SW480 (cell line): ENCODE measurements at regions not wholly inside any gene's neighbourhood (a gene's known extent, or its start where the extent isn't known, plus 50 kb on each side); places are given as distances from the start of the nearest gene placed in this dataset.

Experiments
- DNase-seq: peaks from one replicate; pipeline ENCODE4 v3.0.0-alpha.2; 2016; ENCODE audit warnings: low spot score

DNA sequence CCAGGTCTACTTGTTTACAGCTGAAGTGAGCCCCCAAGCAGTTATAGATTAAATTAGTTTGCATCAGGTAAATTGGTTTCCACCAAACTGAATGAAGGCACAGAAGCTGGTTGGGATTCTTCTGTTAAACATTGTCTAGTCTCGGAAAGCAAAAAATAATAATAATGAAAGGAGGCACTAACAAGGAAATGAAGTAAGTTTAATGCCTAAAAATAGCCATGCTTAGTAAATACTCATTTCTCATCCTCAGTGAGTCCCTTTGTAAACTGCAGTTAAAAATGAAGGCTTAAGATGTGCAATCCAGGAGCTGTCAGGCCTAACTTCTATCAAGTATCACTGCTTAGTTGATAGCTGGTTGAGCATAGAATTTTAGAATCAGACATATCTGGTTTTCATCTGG is 113.5 kb downstream of the BTG1 start:
- no peak for DNase-seq

DNA sequence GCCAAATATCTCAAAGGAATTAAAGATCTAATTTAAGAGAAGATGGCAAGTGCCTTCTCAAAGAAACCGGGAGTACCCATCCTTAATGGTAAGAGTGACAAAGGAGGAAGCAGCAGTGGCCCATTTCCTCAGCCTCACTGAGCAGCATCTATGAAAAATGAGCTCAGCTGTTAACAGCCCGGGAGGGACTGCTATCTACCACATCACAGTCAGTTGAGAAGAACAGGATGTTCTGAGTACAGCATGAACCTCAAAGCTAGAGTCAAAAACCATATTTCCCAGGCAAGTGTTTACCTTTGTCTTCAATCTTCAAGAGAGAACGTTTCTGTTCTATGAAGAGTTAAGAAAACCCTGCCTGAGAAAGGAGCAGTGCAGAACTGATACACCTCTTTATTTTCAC is 115.0 kb downstream of the BTG1 start:
- no peak for DNase-seq

DNA sequence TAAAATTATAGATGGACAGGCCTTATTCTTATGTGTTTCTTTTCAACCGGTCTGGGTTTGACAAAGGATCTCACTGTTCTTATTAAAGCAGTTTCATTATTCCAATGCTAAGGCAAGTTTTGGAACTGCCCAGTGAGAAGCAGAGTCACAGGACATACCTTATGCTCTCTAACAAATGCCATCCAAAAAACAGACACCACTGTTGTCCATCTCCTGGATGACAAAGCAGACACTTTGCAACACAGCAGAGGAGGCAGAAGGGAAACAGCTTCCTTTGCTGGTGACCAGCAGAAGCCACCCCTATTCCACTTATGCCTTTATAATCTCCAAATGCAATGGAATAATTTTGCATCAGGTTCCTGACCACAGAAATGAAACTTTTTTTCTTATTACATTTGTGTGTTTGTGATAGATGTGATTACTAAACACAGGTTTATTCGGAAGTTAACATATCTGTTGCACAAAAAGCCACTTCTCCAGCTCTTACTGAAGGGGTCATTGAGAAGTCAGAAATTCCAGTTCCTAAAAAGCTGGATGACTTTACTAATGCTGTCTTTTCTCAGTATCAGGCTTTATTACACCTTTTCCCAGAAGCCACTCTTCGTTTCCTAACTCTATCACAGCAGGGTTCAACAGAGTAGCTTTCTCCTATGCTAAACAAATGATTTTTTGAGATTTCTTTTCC is 115.6 kb downstream of the BTG1 start:
- DNase-seq: no peak

DNA sequence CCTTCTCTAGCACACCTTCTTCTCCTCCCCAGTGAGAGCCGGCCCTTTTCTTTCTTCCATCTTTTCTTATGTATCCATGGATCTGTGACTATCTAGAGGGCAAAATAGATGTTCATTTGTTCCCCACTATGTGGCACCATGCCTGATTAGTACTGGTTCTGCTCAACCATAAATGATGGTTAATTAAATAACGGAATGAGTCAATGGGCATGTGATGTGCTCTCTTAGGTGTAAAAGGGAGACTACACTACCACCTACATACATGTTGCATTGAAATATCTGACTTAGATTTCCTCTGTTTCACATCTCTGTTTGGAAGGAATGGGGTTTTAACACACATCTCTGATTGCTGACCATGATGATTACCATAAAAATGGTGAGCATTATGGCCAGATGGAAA is 116.5 kb downstream of the BTG1 start:
- DNase-seq: no peak

DNA sequence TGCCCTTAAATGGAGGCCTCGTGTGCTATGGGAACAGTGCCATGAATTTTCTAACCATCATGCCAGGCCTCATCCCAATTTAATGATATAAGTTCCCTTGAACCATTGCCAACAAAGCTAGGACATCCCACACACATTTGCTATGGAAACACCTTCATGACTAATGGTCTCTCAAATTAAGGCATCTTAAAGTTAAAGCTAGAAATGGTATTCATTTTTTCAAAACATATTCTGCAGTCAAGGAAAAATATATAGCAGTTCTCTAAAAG is 117.3 kb downstream of the BTG1 start:
- no peak for DNase-seq

DNA sequence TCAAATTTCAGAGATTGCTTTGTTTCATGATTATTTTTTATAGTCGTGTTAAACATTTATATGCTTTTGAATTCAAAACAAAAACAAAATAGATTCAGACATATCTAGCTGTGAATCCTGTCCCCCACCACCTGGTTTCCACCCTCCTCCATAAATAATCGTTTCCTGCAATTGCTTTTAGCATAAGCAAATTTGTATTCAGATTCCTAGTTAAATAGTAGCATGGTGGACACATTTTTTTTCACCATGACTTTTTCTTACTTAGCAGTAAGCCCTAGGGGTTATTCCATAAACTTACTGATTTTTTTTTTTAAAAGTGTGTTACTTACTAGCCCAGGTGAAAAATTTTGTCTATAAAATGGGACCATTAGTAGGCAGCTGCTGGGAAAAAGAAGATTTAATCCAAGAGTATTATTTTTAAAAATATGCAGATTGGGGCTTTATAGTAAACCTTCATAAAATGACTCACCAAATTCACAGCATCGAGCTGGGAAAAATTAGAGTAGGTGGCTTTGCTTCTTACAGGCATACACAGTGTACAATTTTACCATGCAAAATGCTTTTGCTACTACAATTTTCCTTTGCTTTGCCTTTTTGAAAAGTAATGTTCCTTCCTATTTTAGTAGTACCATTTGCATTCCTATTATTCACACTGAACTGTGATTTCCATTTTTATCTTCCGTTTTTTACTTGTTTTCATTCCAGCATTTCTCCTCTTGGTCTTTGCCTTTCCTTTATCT is 117.8 kb downstream of the BTG1 start:
- DNase-seq: no peak

DNA sequence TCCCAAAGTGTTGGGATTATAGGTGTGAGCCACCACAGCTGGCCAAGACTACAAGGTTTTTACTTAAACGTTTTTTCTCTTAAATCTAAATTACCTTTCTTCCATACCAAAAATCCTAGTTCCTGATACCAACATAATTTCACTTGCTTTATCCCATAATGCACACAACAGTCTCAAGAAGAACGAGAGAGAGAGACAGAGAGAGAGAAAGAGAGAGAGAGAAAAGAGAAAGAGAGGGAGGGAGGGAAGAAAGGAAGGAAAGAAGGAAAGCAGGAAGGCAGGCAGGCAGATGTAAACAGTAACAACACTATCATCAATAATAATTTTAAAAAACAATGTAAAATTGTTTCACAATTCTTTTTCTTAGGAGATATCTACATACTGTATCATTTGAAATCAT is 118.4 kb downstream of the BTG1 start:
- no peak for DNase-seq

DNA sequence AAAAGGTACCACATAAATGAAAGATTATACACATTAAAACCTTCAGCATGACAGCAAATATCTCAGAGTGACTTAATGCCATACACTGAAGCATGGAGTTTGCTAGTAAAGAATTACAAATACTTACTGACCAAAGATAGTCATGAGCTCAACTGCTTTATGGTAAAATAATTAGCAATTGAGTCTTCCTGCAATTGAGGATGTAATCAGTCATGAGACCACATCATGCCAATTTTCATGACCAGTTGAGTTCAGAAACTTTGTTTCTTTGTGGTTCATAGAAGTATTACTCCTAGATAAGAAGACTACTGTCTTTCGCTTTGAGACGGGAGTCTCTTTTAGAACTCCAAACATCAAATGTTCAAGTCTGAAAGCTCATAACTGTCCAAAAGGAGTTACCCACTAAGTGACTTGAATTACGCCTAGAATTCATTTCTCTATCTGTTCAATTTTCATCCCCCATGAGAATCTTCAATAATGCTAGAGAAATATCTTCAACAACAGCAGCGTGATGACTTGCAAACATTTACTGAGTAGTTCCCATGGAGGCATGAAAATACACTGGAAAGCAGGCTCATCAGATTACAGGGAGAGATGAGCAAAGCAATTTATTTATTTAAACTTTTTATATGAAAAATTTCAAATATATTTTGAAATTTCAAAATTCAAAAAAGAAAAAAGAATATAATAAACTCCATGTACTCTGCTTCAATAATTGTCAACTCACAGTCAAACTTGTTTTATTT is 120.0 kb downstream of the BTG1 start:
- DNase-seq: no peak

DNA sequence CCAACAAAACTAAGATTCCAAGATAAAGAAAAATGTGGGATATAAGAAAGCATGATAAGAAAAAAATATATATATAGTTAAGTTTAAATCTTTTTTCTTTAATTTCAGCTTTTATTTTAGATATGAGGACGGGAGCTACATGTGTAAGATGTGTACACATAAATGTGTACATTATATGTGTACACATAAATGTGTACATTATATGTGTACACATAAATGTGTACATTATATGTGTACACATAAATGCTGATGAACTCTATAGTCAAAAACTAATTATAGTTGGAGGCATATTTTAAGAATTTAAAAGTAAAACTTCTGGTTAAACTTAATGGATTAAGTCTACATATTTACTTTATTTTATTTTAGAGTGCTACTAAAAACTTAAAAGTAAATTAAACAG is 123.6 kb downstream of the BTG1 start:
- no peak for DNase-seq

DNA sequence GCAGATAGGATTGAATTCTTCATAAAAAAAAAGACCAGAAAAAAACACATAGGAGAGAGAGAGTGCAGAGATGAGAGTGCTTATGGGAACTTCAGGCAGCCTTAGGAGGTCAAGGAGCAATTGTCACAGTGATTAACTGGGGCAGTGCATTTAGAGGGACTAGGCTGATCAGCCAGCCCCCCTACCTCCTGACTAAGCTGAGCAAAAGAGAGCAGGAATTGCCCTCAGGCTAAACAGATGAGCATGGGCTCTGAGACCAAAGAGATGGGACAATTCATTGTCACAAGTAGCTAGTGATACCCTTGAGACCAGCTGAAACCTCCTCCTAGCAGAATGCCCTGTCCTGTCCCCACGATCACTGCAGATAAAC is 124.0 kb downstream of the BTG1 start:
- no peak for DNase-seq

DNA sequence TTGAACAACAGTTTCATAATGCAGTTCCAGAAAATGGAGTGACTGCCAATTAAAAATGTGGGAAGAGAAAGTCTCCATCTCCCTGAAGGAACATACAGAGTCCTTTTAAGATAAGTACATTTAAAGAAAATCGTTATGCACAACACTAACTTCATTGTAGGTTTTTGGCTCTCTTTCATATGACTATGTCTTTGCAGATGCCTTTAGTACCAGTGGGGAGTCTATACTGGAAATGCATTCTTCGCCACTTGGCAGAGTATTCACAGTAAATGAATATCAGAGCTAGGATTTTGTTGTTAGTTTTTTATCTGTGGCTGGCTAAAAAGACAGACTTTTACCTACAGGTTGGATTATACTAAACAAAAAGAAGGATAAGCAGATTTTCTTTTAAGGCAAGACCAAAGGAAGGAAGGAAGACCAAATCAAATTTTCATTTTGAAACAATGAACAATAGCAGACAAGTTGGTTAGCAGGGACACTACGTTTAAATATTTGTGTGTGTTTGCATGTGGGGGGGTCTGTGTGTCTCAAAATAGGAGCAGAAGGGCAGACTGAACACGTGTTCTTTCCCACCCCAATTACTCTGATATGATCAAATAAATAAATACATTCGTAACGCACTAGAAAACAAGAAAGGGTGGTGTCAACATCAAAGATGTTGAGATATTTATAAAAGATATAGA is 124.5 kb downstream of the BTG1 start:
- DNase-seq: no peak

DNA sequence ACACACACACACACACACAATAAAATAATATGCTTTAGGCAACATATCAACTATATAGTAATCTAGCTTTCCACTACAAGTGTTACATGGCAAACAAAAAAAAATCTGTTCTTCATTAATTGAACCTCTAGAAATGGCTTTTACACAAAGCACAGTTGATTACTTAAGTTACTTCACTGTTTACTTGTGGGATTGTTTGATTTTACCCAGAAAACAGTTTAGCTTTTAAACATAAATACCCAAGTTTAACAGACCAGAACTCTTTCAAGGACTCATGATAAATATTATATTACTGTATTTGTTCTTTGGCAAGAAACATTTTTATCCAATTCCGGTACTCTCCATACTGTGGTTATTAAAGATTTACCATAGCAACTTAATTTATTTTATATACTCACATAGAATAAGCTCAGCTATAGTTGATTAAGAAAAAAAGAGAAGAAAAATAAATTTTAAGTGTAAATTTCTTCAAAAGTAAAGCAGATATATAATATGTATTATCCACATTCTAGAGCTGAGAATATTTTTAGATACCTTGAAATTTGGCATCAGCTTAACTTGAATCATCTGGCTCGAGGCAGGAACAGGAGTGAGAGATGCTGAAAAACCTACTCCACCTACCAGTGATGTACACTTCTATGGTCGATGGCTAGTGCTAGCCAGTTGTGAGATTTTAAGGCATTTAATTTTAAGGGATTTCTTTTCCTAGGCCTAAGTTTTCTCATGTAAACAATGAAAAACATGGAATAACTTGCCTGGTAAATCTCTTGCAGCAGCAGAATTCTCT is 126.0 kb downstream of the BTG1 start:
- no peak for DNase-seq

DNA sequence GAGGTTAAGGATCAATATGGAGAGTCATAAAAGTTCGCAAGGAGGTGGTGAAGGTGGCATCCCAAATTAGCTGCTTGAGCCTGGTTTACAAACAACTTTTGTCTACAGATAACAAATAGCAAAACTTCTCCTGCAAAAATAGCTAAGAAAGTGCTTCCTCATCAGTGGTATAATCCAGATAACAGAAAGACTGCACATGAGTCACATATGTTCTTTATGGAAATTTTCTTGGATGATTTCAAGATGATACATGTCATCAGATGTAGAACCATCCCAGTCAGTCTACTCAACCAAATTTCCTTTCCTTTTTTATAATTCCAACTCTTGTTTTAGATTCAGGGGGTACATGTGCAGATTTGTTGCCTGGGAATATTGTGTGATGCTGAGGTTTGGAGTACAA is 133.0 kb downstream of the BTG1 start:
- DNase-seq: no peak

DNA sequence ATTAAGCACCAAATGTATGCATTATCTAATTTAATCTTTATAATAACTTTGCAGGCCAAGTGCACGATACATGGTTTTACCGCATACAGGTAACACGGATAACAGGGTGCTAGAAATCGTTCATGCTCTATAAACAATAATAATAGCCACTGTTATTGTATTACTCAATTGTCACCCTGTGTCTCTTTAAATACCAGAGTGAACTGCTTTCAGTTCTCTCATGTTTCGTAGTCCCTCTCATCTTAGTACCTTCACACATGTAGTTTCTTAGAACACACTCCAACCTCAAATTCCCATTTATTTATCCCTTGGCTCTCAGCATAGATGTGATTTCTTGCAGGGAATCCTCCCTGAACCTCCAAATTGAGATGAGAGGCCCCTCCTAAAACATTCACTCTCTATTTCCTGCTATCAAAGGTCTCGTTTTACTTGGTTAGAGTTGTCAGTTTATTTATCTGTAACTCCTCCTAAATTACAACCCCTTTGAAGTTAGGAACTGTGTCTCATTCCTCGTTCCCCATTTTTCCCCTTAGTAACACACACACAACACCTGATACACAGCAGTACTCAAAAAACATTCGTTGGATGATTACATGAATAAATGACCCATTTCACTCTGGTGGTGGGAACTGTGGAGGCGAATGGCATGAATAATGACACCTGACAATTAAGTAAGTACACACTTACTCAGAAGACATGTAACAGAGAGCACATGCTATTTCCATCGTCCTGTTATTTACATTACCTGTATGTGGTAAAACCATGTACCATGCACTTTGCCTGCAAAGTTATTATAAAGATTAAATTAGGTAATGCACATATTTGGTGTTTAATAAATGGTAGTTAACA is 134.6 kb downstream of the BTG1 start:
- DNase-seq: no peak

DNA sequence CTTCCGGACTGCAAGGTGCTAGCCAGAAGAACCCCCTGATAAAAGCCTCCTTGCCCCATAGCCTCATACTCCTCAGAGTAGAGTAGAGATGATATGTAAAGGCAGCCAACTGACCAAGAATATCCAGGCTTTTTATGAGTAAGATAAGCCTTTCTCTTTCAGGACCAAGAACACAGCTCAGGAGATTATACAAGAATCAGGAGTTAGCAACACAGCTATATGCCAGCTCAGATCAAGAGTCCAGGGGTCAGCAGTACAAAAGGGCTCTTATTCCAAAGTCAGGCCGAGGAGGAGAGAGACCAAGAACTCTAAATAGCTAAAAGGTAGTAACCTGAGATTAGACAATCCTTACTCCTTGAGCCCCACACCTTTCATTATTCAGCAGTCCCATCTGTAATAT is 135.3 kb downstream of the BTG1 start:
- no peak for DNase-seq

DNA sequence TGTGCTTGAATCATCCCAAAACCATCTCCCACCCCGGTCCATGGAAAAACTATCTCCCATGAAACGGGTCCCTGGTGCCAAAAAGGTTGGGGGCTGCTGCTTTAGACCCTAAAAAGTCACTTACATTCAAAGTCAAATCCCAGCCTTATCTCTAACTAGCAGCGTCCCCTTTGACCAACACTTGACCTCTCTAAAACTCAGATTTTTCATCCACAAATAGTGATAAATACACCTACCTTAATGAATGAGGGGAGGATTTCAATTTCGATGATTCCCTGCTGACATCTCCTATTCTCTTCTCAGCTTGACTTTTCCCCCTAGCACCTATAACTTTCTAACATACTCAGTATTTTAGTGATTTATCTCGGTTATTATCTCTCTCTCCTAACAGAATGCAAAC is 137.3 kb downstream of the BTG1 start:
- no peak for DNase-seq

DNA sequence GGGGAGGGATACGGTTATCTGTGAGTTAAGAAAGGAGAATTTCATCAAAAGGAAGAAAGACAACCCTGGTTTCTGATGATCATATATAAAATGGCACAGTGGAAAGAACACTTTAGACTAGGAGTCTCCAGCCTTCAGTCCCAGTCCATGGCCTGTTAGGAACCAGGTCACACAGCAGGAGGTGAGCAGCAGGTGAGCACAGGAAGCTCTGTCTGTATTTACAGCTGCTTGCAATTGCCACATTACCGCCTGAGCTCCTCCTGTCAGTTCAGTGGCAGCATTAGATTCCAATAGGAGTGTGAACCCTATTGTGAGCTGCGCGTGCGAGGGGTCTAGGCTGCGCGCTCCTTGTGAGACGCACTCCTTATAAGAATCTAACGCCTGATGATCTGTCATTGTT is 137.9 kb downstream of the BTG1 start:
- no peak for DNase-seq

DNA sequence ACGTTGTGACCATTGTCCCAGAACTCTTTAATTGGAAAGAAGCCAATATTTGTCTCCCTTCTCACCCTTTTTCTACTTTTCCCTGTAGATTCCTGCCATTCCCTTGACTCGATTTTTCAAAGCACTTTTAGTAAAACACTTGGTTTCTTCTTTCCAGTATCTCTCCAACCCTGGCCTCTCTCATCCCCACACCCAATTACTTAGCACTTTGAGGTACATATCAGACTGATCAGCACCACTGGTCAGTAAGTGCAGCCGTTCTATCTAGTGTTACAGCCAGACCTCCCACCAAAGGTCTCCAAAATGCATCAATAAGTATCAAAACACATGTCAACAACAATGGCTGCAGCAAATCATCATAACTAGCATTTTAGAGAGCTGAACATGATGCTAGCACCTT is 141.9 kb downstream of the BTG1 start:
- no peak for DNase-seq

DNA sequence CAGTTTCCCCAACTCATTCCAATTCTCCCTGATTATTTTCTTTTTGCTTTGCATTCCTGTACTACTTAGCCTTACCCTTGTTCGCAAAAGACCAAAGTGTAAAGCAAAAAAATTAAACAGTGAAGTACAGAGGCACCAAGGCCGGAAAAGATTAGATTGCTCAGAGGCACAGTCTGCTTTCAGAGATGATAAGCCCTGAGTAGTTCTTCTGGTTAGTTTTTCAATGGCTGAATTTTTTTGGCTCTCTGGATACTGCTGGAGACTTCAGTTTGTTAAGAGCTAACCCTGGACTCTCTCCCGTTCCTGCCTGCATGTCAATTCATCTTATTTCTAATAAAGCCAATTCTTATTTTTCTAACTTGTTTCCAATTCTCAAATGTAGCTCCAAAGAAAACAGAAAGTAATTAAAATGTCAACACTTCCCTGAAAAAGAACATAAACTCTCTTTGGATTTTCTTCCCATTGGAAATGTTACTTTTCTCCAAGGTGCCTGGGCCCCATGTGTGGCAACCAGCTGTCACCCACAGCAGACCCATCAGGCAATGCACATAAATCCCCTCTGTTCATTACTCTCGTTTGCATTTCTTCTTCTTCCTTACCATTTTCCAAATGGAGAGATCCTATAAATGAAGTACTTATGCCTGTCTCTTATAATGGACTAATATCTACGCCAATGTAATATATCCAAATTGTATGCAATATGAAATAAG is 142.8 kb downstream of the BTG1 start:
- no peak for DNase-seq

DNA sequence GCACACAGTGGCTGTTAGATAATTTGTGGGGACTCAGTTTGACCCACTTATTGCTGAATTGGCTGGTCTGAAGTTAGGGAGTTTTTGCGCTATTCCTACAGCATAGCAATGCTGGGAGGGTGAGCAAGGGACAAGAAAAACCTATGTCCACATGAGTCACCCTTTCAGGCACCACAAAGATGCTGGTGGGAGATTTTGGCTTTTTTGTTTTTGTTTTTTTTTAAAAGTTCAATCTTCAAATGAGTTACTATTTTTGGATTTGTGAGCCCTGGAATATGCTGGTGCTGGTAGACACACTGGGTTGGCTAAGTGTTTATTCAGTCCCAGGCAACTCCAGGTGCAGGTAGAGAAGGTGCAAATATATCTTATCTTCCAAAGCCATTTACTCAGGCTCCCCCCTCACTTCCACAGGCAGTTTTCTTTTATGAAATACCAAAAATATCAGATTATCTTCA is 143.4 kb downstream of the BTG1 start:
- DNase-seq: no peak

DNA sequence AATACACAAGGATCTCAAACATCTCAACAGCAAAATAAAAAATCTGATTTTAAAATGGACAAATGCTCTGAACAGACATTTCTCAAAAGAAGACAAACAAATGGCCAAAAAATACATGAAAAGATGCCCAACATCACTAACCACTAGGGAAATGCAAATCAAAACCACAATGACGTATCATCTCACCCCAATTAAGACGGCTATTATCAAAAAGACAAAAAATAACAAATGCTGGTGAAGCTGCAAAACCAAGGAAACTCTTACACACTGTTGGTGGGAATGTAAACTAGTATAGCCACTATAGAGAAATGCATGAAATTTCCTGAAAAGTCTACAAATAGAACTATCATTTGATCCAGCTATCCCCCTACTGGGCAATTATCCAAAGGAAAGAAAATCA is 145.0 kb downstream of the BTG1 start:
- DNase-seq: no peak
